Smooth muscle cell (in vitro differentiated cells): ENCODE measurements at regions not wholly inside any gene's neighbourhood (a gene's known extent, or its start where the extent isn't known, plus 50 kb on each side); places are given as distances from the start of the nearest gene placed in this dataset.

ENCODE experiments used
- DNase-seq: peaks from one replicate; lab custom pipeline; 2025; ENCODE audit not compliant: unreplicated experiment; lab: John Stamatoyannopoulos, UW
- H2AFZ ChIP-seq: fragments of 200-600 bp; sonication (generic); 2 replicates; pipeline ENCODE4 v1.6.0; 2016; ENCODE audit warnings: antibody characterized with exemption, low read depth, mild to moderate bottlenecking
- H3F3A ChIP-seq: fragments of 200-600 bp; sonication (generic); 2 replicates; pipeline ENCODE4 v1.6.0; 2017; ENCODE audit warnings: antibody characterized with exemption, low read depth
- H3K27ac ChIP-seq: fragments of 200-600 bp; sonication (generic); 2 replicates; pipeline ENCODE4 v1.5.1; 2016; ENCODE audit warnings: low read depth, mild to moderate bottlenecking
- H3K27me3 ChIP-seq: fragments of 200-600 bp; sonication (generic); 2 replicates; pipeline ENCODE4 v1.6.1; 2016; ENCODE audit warnings: low read depth, mild to moderate bottlenecking
- H3K36me3 ChIP-seq: fragments of 200-600 bp; sonication (generic); 2 replicates; pipeline ENCODE4 v1.5.1; 2016; ENCODE audit warnings: low read depth
- H3K4me1 ChIP-seq: fragments of 200-600 bp; sonication (generic); 2 replicates; pipeline ENCODE4 v1.5.1; 2016; ENCODE audit warnings: low read depth
- H3K4me2 ChIP-seq: fragments of 200-600 bp; sonication (generic); 2 replicates; pipeline ENCODE4 v1.6.0; 2016; ENCODE audit warnings: mild to moderate bottlenecking
- H3K4me3 ChIP-seq: fragments of 200-600 bp; sonication (generic); 2 replicates; pipeline ENCODE4 v1.5.1; 2016; ENCODE audit warnings: mild to moderate bottlenecking
- H3K79me2 ChIP-seq: fragments of 200-600 bp; sonication (generic); 2 replicates; pipeline ENCODE4 v1.6.0; 2016; ENCODE audit warnings: low read depth, mild to moderate bottlenecking
- H3K9ac ChIP-seq: fragments of 200-600 bp; sonication (generic); 2 replicates; pipeline ENCODE4 v1.6.0; 2016; ENCODE audit warnings: low read depth
- H3K9me3 ChIP-seq: fragments of 200-600 bp; sonication (generic); replicated peaks from 2 replicates; pipeline ENCODE4 v1.5.1; 2016; ENCODE audit warnings: low read depth
- H4K20me1 ChIP-seq: fragments of 200-600 bp; sonication (generic); 2 replicates; pipeline ENCODE4 v1.6.0; 2016; ENCODE audit warnings: low read depth
- CTCF ChIP-seq: fragments of 200-600 bp; sonication (generic); IDR thresholded peaks from 2 replicates; pipeline ENCODE4 v1.5.1; 2017; ENCODE audit warnings: borderline replicate concordance, mild to moderate bottlenecking, antibody characterized with exemption; ENCODE audit not compliant: insufficient read depth, poor library complexity, severe bottlenecking
- WGBS: methylation state at CpG from one replicate; pipeline ENCODE4 v1.1.7; 2016; ENCODE audit warnings: low lambda C conversion rate; 5-methylcytosine and 5-hydroxymethylcytosine counted together

GRCh38 chr13:37375724-37376123, 222.8 kb downstream of the POSTN start:
- H3K27ac ChIP-seq, result no peak overlapping the region
- no peaks in the 10 kb centered on the region for H3F3A ChIP-seq
- H2AFZ ChIP-seq, result no peak overlapping the region
- H3K27me3 ChIP-seq, result no peaks in the 10 kb centered on the region
- no peak overlapping the region for H3K4me2 ChIP-seq
- no peaks in the 10 kb centered on the region for H3K79me2 ChIP-seq
- no peaks in the 10 kb centered on the region for H4K20me1 ChIP-seq
- WGBS, result 91% methylated on average over 3 of the region's 3 CpGs
- no peaks in the 10 kb centered on the region for H3K9me3 ChIP-seq
- no peaks in the 10 kb centered on the region for H3K4me1 ChIP-seq
- DNase-seq, result no peak
- no peak overlapping the region for H3K9ac ChIP-seq
- no peak for TF ChIP-seq CTCF
- no peaks in the 10 kb centered on the region for H3K36me3 ChIP-seq
- H3K4me3 ChIP-seq, result no peak overlapping the region

GRCh38 chr13:37375071-37375470, 223.5 kb downstream of the POSTN start:
- Histone ChIP-seq H3K9me3 (no peaks in the 10 kb centered on the region), H3K4me3 (no peak overlapping the region), H4K20me1 (no peaks in the 10 kb centered on the region), H3K27ac (no peak overlapping the region), H3K36me3 (no peaks in the 10 kb centered on the region), H3K9ac (no peak overlapping the region), H2AFZ (no peak overlapping the region), H3K27me3 (no peaks in the 10 kb centered on the region), H3K4me1 (no peaks in the 10 kb centered on the region), H3K79me2 (no peaks in the 10 kb centered on the region), H3K4me2 (no peak overlapping the region), H3F3A (no peaks in the 10 kb centered on the region)
- DNase-seq, result no peak
- no peak for TF ChIP-seq CTCF
- WGBS, result 75% methylated on average over 1 of the region's 1 CpG

GRCh38 chr13:37369616-37370015, 229.0 kb downstream of the POSTN start:
- Histone ChIP-seq H3K9ac (no peak overlapping the region), H3K4me3 (no peak overlapping the region), H3F3A (no peaks in the 10 kb centered on the region), H3K4me2 (no peak overlapping the region), H3K27ac (no peak overlapping the region), H3K9me3 (no peaks in the 10 kb centered on the region), H4K20me1 (no peaks in the 10 kb centered on the region), H3K79me2 (no peaks in the 10 kb centered on the region), H3K36me3 (no peaks in the 10 kb centered on the region), H3K4me1 (no peaks in the 10 kb centered on the region), H3K27me3 (no peaks in the 10 kb centered on the region), H2AFZ (peak overlapping the region; percentile 36)
- no peak for TF ChIP-seq CTCF
- WGBS, result 95% methylated on average over 4 of the region's 4 CpGs
- no peak for DNase-seq

- TF ChIP-seq CTCF, result no peak
- DNase-seq, result no peak
- Histone ChIP-seq H3K4me1 (no peaks in the 10 kb centered on the region), H3K27me3 (no peaks in the 10 kb centered on the region), H3K36me3 (no peaks in the 10 kb centered on the region), H3K4me3 (no peak overlapping the region), H3K9me3 (no peaks in the 10 kb centered on the region), H3F3A (no peaks in the 10 kb centered on the region), H4K20me1 (no peaks in the 10 kb centered on the region), H3K27ac (no peak overlapping the region), H2AFZ (no peak overlapping the region), H3K4me2 (no peak overlapping the region), H3K9ac (no peak overlapping the region), H3K79me2 (no peaks in the 10 kb centered on the region)
- 92% methylated on average over 4 of the region's 4 CpGs for WGBS
These were observed 230.1 kb downstream of the POSTN start for GRCh38 chr13:37368501-37368900.
